RWPE2 (cell line): ENCODE measurements at regions not wholly inside any gene's neighbourhood (a gene's known extent, or its start where the extent isn't known, plus 50 kb on each side); places are given as distances from the start of the nearest gene placed in this dataset.

Source experiments
- ATAC-seq: fragments of 200-7000 bp; cut with Tn5 transposase; 3 replicates; pipeline ENCODE4 v1.9.1; 2021; ENCODE audit warnings: low read depth
- DNase-seq: peaks from one replicate; pipeline ENCODE4 v3.0.0-alpha.2; 2020; ENCODE audit warnings: low spot score
- H3K27ac ChIP-seq: fragments of 450-650 bp; 2 replicates; pipeline ENCODE4 v1.5.1; 2017; ENCODE audit warnings: mild to moderate bottlenecking; ENCODE audit not compliant: poor library complexity, severe bottlenecking
- H3K27me3 ChIP-seq: fragments of 250-450 bp; sonication (Bioruptor Pico); 2 replicates; pipeline ENCODE4 v1.5.1; 2021; ENCODE audit warnings: mild to moderate bottlenecking, moderate library complexity; ENCODE audit not compliant: insufficient read depth, poor library complexity, severe bottlenecking
- H3K36me3 ChIP-seq: fragments of 250-450 bp; sonication (Bioruptor Pico); 2 replicates; pipeline ENCODE4 v1.5.1; 2020; ENCODE audit warnings: low read depth, mild to moderate bottlenecking, moderate library complexity
- H3K4me1 ChIP-seq: fragments of 250-450 bp; sonication (Bioruptor Pico); 2 replicates; pipeline ENCODE4 v1.5.1; 2021; ENCODE audit warnings: mild to moderate bottlenecking, moderate library complexity; ENCODE audit not compliant: insufficient read depth, poor library complexity, severe bottlenecking
- H3K4me3 ChIP-seq: fragments of 250-450 bp; sonication (Bioruptor Pico); 2 replicates; pipeline ENCODE4 v1.5.1; 2021; ENCODE audit warnings: mild to moderate bottlenecking, moderate library complexity; ENCODE audit not compliant: severe bottlenecking
- H3K9me3 ChIP-seq: fragments of 250-450 bp; sonication (Bioruptor Pico); 2 replicates; pipeline ENCODE4 v1.5.1; 2021; ENCODE audit warnings: mild to moderate bottlenecking, moderate library complexity; ENCODE audit not compliant: severe bottlenecking
- TF ChIP-seq, protein P1 (sequence below): fragments of 450-650 bp; IDR thresholded peaks from one replicate; pipeline ENCODE4 v1.5.1; 2017; ENCODE audit warnings: mild to moderate bottlenecking, moderate library complexity; ENCODE audit not compliant: poor library complexity, severe bottlenecking

GRCh38 chr1:168637350-168637991 lies 61.1 kb downstream of the XCL1 start:
- no peak for DNase-seq
- ATAC-seq, result no peak
- no peak overlapping the region for H3K4me3 ChIP-seq

GRCh38 chr1:168638884-168639283 lies 62.5 kb downstream of the XCL1 start:
- ATAC-seq (no peak), DNase-seq (no peak)
- Histone ChIP-seq H3K27me3 (no peaks in the 10 kb centered on the region), H3K36me3 (no peaks in the 10 kb centered on the region), H3K4me3 (no peak overlapping the region), H3K4me1 (peaks cover 19% of the 10 kb centered on the region), H3K27ac (no peak overlapping the region), H3K9me3 (no peaks in the 10 kb centered on the region)
- TF ChIP-seq, protein P1, sequence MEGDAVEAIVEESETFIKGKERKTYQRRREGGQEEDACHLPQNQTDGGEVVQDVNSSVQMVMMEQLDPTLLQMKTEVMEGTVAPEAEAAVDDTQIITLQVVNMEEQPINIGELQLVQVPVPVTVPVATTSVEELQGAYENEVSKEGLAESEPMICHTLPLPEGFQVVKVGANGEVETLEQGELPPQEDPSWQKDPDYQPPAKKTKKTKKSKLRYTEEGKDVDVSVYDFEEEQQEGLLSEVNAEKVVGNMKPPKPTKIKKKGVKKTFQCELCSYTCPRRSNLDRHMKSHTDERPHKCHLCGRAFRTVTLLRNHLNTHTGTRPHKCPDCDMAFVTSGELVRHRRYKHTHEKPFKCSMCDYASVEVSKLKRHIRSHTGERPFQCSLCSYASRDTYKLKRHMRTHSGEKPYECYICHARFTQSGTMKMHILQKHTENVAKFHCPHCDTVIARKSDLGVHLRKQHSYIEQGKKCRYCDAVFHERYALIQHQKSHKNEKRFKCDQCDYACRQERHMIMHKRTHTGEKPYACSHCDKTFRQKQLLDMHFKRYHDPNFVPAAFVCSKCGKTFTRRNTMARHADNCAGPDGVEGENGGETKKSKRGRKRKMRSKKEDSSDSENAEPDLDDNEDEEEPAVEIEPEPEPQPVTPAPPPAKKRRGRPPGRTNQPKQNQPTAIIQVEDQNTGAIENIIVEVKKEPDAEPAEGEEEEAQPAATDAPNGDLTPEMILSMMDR, result no peak

More at GRCh38 chr1:168637350-168637991, 61.1 kb downstream of the XCL1 start:
- Histone ChIP-seq H3K27ac (peak overlapping the region; percentile 94), H3K9me3 (no peaks in the 10 kb centered on the region), H3K36me3 (no peaks in the 10 kb centered on the region), H3K4me1 (peaks cover 19% of the 10 kb centered on the region), H3K27me3 (no peaks in the 10 kb centered on the region)
- TF ChIP-seq, protein P1, result peak; percentile 28

DNA sequence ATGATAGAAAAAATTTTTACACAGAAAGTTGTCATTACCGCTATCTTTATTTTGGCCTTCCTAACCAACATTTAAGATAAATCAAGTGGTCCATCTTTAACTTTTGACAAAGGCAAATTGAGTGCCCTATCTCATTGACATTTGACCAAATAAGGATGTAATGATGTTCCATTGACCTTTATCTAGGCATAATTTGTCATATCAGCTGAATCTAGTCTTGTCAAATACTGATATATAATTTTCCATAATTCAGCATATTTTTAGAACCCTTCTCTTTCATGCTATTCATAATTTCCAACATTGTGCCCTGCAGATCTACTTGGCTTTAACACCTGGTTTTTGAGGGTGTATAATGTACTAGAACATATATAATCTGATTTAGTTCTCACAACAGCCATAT lies 63.8 kb downstream of the XCL1 start:
- DNase-seq, result no peak
- H3K27ac ChIP-seq, result no peak overlapping the region
- ATAC-seq, result no peak
- H3K27me3 ChIP-seq, result no peaks in the 10 kb centered on the region
- no peaks in the 10 kb centered on the region for H3K36me3 ChIP-seq
- no peaks in the 10 kb centered on the region for H3K9me3 ChIP-seq
- TF ChIP-seq, protein P1, result no peak
- H3K4me1 ChIP-seq, result peaks cover 19% of the 10 kb centered on the region
- H3K4me3 ChIP-seq, result no peak overlapping the region

DNA sequence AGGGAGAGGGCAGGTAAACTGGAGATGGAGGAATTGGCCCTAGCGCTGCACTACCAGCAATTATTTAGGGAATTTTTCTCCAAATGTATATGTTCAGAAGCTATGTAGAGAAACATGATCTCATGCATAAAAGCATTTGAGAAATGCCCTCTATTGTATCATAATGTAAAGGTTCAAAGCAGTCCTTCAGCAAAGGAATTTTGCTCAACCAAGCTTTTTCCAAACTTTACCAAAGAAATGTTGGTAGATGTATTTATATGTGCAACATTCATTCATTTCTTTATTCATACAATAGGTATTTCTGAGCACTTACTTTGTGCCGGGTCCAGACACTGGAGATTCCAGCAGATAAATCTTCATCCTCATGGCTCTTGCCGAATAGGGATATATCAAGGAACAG lies 64.4 kb downstream of the XCL1 start:
- Histone ChIP-seq H3K4me3 (no peak overlapping the region), H3K27ac (no peak overlapping the region), H3K9me3 (no peaks in the 10 kb centered on the region), H3K4me1 (peaks cover 18% of the 10 kb centered on the region), H3K27me3 (no peaks in the 10 kb centered on the region), H3K36me3 (no peaks in the 10 kb centered on the region)
- DNase-seq (no peak), ATAC-seq (no peak)
- TF ChIP-seq, protein P1, result no peak

DNA sequence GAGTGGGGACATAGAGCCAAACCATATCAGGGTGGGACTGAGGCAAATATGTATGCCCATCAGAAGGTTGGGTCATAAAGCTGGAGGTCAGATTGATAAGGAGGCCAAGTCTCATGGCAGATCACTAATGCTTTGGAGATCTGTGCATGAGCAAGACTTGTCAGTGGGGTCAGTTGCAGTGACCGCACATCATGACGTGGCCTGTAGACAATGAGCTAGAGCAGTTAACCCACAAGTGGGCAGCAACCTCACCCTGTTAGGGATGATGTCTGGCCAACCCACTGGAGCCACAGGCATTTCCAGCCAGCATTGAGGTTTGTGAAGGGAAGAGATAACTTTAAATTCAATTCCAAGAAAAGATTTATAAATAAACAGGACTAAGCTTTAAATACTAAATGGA lies 66.7 kb downstream of the XCL1 start:
- no peak overlapping the region for H3K4me3 ChIP-seq
- H3K4me1 ChIP-seq, result no peaks in the 10 kb centered on the region
- no peak for ATAC-seq
- H3K27me3 ChIP-seq, result no peaks in the 10 kb centered on the region
- no peak for DNase-seq
- TF ChIP-seq, protein P1, result no peak
- H3K9me3 ChIP-seq, result no peaks in the 10 kb centered on the region
- no peak overlapping the region for H3K27ac ChIP-seq
- H3K36me3 ChIP-seq, result no peaks in the 10 kb centered on the region
